T-cell (primary cell): ENCODE measurements at regions not wholly inside any gene's neighbourhood (a gene's known extent, or its start where the extent isn't known, plus 50 kb on each side); places are given as distances from the start of the nearest gene placed in this dataset.
"Not testable (repeated sequence)": the region's sequence is repeated elsewhere in the genome, so short reads cannot be mapped to it uniquely, and the experiment has no call there.

Experiments
- ATAC-seq, 4 experiments: fragments of 200-7000 bp in 3 of 4; fragments of 150-1000 bp in 1 of 4; cut with Tn5 transposase; replicated peaks in 1 of 4; 1 replicate in 3 of 4; 2 replicates in 1 of 4; pipeline ENCODE4 v1.10.0; 2021; ENCODE audit warnings: moderate library complexity in 3 of 4, mild to moderate bottlenecking in 2 of 4, moderate number of reproducible peaks in 1 of 4
- CTCF ChIA-PET, 2 donors: fragments of 300-600 bp; sonication (Branson Sonifier 250); formaldehyde crosslinking; loops; one replicate each; lab custom pipeline; 2022; ENCODE audit warnings: antibody characterized with exemption in 2 of 2; lab: Charles Lee
- POLR2A ChIA-PET, 2 donors: fragments of 300-600 bp; sonication (Branson Sonifier 250); formaldehyde crosslinking; loops; one replicate each; lab custom pipeline; 2022; ENCODE audit warnings: antibody characterized with exemption in 2 of 2; lab: Charles Lee
- DNase-seq, 35 experiments: peaks; one replicate each; pipeline versions ENCODE4 v3.0.0 to v3.0.0-alpha.2; 2013 to 2023
- H3K27ac ChIP-seq: one replicate; pipeline ENCODE4 v1.5.1; 2013; ENCODE audit warnings: low read length
- H3K27me3 ChIP-seq, 2 experiments: replicated peaks in 1 of 2; 1 replicate in 1 of 2; 2 replicates in 1 of 2; pipeline versions ENCODE4 v1.6.1 to v1.7.0; 2013; ENCODE audit warnings: low read length in 1 of 2, mixed read lengths in 1 of 2; ENCODE audit not compliant: control insufficient read depth in 2 of 2, insufficient read depth in 2 of 2; ENCODE audit errors: extremely low read depth in 1 of 2
- H3K36me3 ChIP-seq, 2 donors: 1 replicate in 1 of 2; 2 replicates in 1 of 2; pipeline versions ENCODE4 v1.6.1 to v1.7.0; 2013; ENCODE audit warnings: low read length in 1 of 2; ENCODE audit not compliant: control insufficient read depth in 2 of 2, insufficient read depth in 1 of 2; ENCODE audit errors: extremely low read depth in 1 of 2
- H3K4me1 ChIP-seq, 2 experiments: 1 replicate in 1 of 2; 2 replicates in 1 of 2; pipeline versions ENCODE4 v1.6.1 to v1.7.0; 2013; ENCODE audit warnings: low read length in 2 of 2, mixed read lengths in 1 of 2; ENCODE audit not compliant: insufficient read depth in 2 of 2, control insufficient read depth in 1 of 2; ENCODE audit errors: extremely low read depth in 1 of 2
- H3K4me3 ChIP-seq, 2 donors: 1 replicate in 1 of 2; 2 replicates in 1 of 2; pipeline versions ENCODE4 v1.5.1 to v1.7.0; 2013; ENCODE audit warnings: mild to moderate bottlenecking in 2 of 2, low read length in 1 of 2, moderate library complexity in 1 of 2; ENCODE audit not compliant: control insufficient read depth in 1 of 2; ENCODE audit errors: extremely low read depth in 1 of 2
- H3K9me3 ChIP-seq: 2 replicates; pipeline ENCODE4 v1.7.0; 2013
- H3K27ac Mint-ChIP-seq, 2 donors: one replicate each; pipeline ENCODE4 v1.8.0; 2020 to 2021; ENCODE audit warnings: mild to moderate bottlenecking in 2 of 2, mixed read lengths in 2 of 2
- H3K27me3 Mint-ChIP-seq, 2 donors: one replicate each; pipeline ENCODE4 v1.8.0; 2021 to 2022; ENCODE audit warnings: mixed read lengths in 2 of 2
- H3K36me3 Mint-ChIP-seq: one replicate; pipeline ENCODE4 v1.8.0; 2021; ENCODE audit warnings: mixed read lengths
- H3K4me1 Mint-ChIP-seq, 3 donors: one replicate each; pipeline ENCODE4 v1.8.0; 2020 to 2022; ENCODE audit warnings: mixed read lengths in 3 of 3, mild to moderate bottlenecking in 1 of 3
- H3K4me3 Mint-ChIP-seq, 3 donors: one replicate each; pipeline ENCODE4 v1.8.0; 2020 to 2022; ENCODE audit warnings: mild to moderate bottlenecking in 3 of 3, mixed read lengths in 3 of 3, moderate library complexity in 3 of 3
- H3K9me3 Mint-ChIP-seq, 3 donors: one replicate each; pipeline ENCODE4 v1.8.0; 2020 to 2022; ENCODE audit warnings: mixed read lengths in 3 of 3
- WGBS: methylation state at CpG from one replicate; pipeline ENCODE4 v1.1.5; 2013; ENCODE audit warnings: missing lambda C conversion rate; ENCODE audit not compliant: insufficient coverage; 5-methylcytosine and 5-hydroxymethylcytosine counted together

DNA sequence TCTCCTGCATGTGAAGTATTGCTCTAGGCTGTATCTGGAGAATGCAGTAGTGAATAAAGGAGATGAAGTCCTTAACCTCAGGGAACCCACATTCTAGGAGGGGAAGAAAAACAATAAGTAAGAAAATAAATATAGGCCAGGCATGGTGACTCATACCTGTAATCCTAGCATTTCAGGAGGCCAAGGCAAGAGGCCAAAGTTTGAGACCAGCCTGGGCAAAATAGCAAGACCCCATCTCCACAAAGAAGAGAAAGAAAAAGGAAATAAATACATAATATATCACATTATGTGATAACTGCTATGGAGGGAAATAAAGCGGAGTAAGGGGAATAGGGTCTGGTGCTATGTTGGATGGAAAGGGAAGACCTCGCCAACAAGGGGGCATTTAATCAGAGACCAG is 94.0 kb downstream of the QRSL1 start:
- H3K27ac Mint-ChIP-seq, H3K9me3 Mint-ChIP-seq, H3K4me3 ChIP-seq, H3K36me3 Mint-ChIP-seq, H3K27ac ChIP-seq, H3K27me3 ChIP-seq, H3K4me1 Mint-ChIP-seq, POLR2A ChIA-PET, CTCF ChIA-PET, H3K36me3 ChIP-seq, ATAC-seq, H3K4me1 ChIP-seq, DNase-seq, H3K9me3 ChIP-seq, H3K4me3 Mint-ChIP-seq: not testable (repeated sequence)
- 90% methylated on average over 2 of the region's 2 CpGs for WGBS
- peaks cover 6 to 17% of the 10 kb centered on the region in 2 donors for H3K27me3 Mint-ChIP-seq

DNA sequence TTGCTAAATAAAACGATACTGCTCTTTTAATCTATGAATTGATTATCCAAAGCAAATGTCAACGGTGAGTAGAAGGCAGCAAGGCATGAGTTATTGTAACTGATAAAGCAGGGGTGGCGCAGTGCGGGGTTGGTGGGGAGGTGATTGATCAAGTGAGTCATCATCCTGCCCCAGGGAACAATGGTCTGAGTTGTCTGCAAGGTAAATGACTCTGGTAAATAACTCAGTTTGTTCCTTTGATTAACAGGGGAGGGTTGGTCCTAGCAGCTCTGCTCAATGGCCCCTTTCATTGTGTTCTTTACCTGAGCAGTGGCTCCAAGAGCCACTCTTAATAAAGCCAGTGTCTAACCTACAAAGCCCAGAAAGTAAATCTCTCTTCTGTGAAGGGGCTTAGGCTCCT is 91.8 kb downstream of the QRSL1 start:
- H3K4me3 Mint-ChIP-seq, H3K27ac Mint-ChIP-seq, ATAC-seq, H3K4me1 Mint-ChIP-seq, H3K36me3 ChIP-seq, H3K9me3 ChIP-seq, H3K9me3 Mint-ChIP-seq, CTCF ChIA-PET, H3K27me3 ChIP-seq, POLR2A ChIA-PET, H3K4me1 ChIP-seq, H3K4me3 ChIP-seq, H3K36me3 Mint-ChIP-seq, H3K27ac ChIP-seq, DNase-seq: not testable (repeated sequence)
- no CpG with 5 or more reads among the region's 4 CpGs for WGBS
- peaks cover 13 to 20% of the 10 kb centered on the region in 2 donors for H3K27me3 Mint-ChIP-seq
